ENCODE measurements at regions not wholly inside any gene's neighbourhood (a gene's known extent, or its start where the extent isn't known, plus 50 kb on each side); places are given as distances from the start of the nearest gene placed in this dataset.

GRCh38 chr3:68129065-68129464, 474.7 kb upstream of the SUCLG2 start:
- TF ChIP-seq CTCF (conservative IDR thresholded peaks at IDR 0.05 in 1 of 2, IDR thresholded peaks at IDR 0.05 in 1 of 2; ENCODE audit: low read depth in 1 of 2, low read length in 2 of 2): no peak
- no peak for TF ChIP-seq EZH2 (IDR thresholded peaks at IDR 0.05; ENCODE audit: low read length, missing control alignments)
